Muscle layer of duodenum (tissue), 2 donors: ENCODE measurements at regions not wholly inside any gene's neighbourhood (a gene's known extent, or its start where the extent isn't known, plus 50 kb on each side); places are given as distances from the start of the nearest gene placed in this dataset.

Experiments used
- H3K27ac ChIP-seq: one replicate; pipeline ENCODE4 v1.7.0; 2013; ENCODE audit warnings: mild to moderate bottlenecking, low read length
- H3K27me3 ChIP-seq: one replicate; pipeline ENCODE4 v1.7.0; 2013; ENCODE audit warnings: low read depth, mild to moderate bottlenecking, control low read depth, low read length
- H3K36me3 ChIP-seq, 2 donors: one replicate each; pipeline ENCODE4 v1.7.0; 2013; ENCODE audit warnings: low read length in 2 of 2, control low read depth in 1 of 2, mild to moderate bottlenecking in 1 of 2; ENCODE audit not compliant: insufficient read depth in 2 of 2, control insufficient read depth in 1 of 2
- H3K4me1 ChIP-seq, 2 donors: one replicate each; pipeline ENCODE4 v1.7.0; 2013; ENCODE audit warnings: low read length in 2 of 2, mild to moderate bottlenecking in 2 of 2, control low read depth in 1 of 2, moderate library complexity in 1 of 2; ENCODE audit not compliant: insufficient read depth in 2 of 2, control insufficient read depth in 1 of 2
- H3K4me3 ChIP-seq, 2 donors: one replicate each; pipeline ENCODE4 v1.7.0; 2013; ENCODE audit warnings: low read length in 2 of 2, low read depth in 1 of 2, mild to moderate bottlenecking in 1 of 2
- H3K9me3 ChIP-seq, 2 donors: one replicate each; pipeline ENCODE4 v1.7.0; 2013; ENCODE audit warnings: low read length in 2 of 2, control low read depth in 1 of 2, mild to moderate bottlenecking in 1 of 2; ENCODE audit not compliant: control insufficient read depth in 1 of 2
- donor health status: healthy.

DNA sequence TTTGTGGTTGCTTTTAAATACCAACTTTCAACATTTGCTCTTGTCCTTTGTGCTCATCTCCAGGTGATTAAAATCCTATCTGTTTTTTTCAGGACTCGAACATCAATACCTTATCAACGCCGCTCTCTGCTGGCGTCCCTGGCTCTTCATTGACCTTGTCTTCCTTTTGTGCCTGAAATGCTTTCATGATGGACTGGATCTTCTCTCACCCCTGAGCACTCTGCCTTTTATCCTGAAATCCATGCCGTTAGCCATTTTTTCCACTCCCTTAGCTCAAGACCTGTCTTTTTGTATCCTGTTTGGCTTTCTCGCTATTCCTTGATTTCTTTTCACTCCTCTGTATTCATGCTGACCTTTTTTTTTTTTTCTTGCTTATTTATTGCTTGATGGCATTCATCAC, 549.5 kb upstream of the CPEB2 start:
- no peaks in the 10 kb centered on the region for H3K36me3 ChIP-seq
- no peak overlapping the region for H3K4me3 ChIP-seq
- H3K27me3 ChIP-seq, result no peaks in the 10 kb centered on the region
- no peak overlapping the region for H3K27ac ChIP-seq
- no peaks in the 10 kb centered on the region for H3K4me1 ChIP-seq
- no peaks in the 10 kb centered on the region for H3K9me3 ChIP-seq

DNA sequence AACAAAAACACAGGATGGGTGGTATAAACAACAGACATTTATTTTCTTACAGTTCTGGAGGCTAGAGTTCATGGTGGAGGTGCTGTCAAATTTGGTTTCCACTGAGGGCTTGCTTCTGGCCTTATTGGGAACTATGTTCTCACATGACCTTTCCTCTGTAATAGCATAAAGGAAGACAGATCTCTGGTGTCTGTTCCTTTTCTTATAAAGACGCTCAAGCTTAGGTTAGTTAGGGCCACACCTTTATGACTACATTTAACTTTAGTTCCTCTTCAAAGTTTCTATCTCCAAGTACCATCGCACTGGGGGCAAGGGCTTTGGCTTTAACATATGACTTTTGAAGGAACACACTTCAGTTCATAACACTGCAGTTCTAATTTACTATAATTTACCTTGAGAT, 543.8 kb upstream of the CPEB2 start:
- Histone ChIP-seq H3K36me3 (no peaks in the 10 kb centered on the region), H3K4me3 (no peak overlapping the region), H3K27ac (no peak overlapping the region), H3K9me3 (no peaks in the 10 kb centered on the region), H3K4me1 (no peaks in the 10 kb centered on the region), H3K27me3 (no peaks in the 10 kb centered on the region)

DNA sequence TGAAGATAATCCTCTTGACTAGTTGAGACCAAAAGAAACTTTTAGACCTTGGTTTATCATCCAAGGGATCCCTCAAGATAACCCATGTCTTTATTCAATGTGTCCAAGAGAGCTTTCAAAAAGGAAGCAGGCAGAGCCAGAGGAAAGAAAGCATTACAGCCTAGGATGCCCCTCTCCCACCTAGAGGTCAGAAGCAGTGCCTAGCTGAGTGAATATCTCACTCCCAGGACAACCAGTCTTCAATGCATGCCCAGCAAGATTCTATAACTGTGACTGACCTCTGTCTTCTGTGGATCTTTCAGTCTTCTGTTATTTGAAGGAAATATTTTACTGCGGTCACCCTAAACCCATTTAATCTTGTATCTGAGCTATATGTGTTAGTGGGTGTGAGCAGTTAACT, 537.2 kb upstream of the CPEB2 start:
- H3K9me3 ChIP-seq, result no peaks in the 10 kb centered on the region
- H3K27ac ChIP-seq, result no peak overlapping the region
- H3K36me3 ChIP-seq, result no peaks in the 10 kb centered on the region
- no peak overlapping the region for H3K4me3 ChIP-seq
- no peaks in the 10 kb centered on the region for H3K27me3 ChIP-seq
- H3K4me1 ChIP-seq, result no peaks in the 10 kb centered on the region

DNA sequence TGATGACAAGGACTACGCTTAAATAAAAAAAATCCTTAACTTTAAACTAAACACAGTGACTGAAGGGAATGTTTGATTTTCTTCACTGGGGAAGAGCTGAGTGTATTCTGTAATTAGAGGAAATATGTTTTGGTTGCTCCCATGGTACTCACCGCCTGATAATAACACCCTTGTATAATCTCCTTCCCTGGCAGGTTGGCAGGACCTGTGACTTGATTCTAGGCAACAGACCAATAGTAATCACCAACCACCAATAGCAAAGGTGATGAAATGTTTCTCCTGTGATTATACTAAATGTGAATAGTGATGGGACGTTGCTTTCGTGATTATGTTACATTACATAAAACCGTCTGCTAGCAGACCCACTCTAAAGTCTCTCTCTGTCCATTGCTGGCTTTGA, 536.8 kb upstream of the CPEB2 start:
- Histone ChIP-seq H3K36me3 (no peaks in the 10 kb centered on the region), H3K9me3 (no peaks in the 10 kb centered on the region), H3K27me3 (no peaks in the 10 kb centered on the region), H3K4me1 (no peaks in the 10 kb centered on the region), H3K27ac (no peak overlapping the region), H3K4me3 (no peak overlapping the region)

DNA sequence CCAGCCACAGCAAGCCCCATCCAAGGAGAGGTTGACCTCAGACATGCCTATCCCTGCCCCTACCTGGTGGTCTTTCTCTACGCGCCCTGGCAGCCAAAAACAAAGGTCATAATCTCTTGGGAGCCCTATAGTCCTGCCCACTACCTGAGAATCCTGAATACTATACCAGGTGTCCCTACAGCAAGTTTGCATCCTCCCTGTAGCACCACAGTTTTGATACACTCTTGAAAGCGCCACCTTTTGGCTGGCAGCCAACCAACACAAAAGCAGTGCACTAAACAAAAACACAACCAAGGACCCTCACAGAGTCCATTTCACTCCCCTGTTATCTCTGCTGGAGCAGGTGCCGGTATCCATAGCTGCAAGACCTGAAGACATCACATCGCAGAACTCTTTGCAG, 523.8 kb upstream of the CPEB2 start:
- Histone ChIP-seq H3K27me3 (no peaks in the 10 kb centered on the region), H3K27ac (no peak overlapping the region), H3K4me3 (no peak overlapping the region), H3K9me3 (no peaks in the 10 kb centered on the region), H3K36me3 (no peaks in the 10 kb centered on the region), H3K4me1 (no peaks in the 10 kb centered on the region)

DNA sequence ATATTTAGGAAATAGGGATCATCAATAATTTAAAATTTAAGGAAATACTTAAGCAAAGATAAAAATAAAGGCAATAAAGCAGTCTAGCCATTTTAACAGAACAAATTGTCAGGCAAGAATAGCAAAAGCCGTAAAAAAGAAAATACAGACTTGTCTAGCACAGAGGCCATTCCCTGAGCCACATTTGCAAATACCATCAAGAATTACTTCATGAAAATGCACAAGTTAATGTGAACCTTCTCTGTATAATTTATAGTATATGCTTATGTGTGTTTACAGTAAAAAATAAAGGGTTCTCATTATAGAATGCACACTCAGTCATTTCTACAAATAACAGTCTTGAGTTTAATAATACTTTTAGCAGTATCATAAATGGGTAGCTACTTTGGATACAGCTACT, 505.9 kb upstream of the CPEB2 start:
- Histone ChIP-seq H3K9me3 (no peaks in the 10 kb centered on the region), H3K36me3 (no peaks in the 10 kb centered on the region), H3K4me3 (no peak overlapping the region), H3K27me3 (no peaks in the 10 kb centered on the region), H3K4me1 (no peaks in the 10 kb centered on the region), H3K27ac (no peak overlapping the region)

DNA sequence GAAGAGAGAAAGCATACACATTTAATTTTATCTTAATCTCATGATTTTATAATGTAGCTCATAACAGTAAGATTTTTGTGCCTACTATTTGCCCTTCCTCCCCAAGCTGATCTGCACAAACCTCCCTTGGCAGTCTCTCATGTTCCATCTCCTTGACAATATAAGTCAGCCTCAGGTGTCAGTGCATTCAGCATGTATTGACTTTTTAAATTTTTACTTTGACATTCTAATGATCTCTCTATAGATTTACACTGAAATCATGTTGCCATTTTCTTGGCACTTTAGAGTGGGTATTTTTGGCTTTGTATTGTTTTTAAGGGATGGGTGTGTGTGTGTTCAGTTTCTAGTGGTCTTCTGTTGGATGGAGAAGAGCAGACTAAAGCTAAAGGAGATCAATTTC, 505.3 kb upstream of the CPEB2 start:
- Histone ChIP-seq H3K9me3 (no peaks in the 10 kb centered on the region), H3K27ac (no peak overlapping the region), H3K27me3 (no peaks in the 10 kb centered on the region), H3K4me3 (no peak overlapping the region), H3K4me1 (no peaks in the 10 kb centered on the region), H3K36me3 (no peaks in the 10 kb centered on the region)

DNA sequence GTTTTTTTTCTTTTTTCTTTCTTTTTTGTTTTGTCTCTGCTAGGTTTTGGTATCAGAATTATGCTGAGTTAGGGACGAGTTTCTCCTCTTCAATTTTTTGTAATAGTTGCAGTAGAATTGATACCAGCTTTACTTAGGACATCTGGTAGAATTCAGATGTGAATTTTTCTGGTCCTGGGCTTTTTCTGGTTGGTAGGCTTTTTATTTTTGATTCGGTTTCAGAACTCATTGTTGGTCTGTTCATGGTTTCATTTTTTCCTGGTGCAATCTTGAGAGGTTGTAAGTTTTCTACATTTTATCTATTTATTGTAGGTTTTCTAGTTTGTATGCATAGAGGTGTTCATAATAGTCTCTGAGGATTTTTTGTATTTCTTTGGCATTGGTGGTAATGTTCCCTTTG, 498.1 kb upstream of the CPEB2 start:
- Histone ChIP-seq H3K4me3 (no peak overlapping the region), H3K36me3 (no peaks in the 10 kb centered on the region), H3K9me3 (peaks cover 0 to 3% of the 10 kb centered on the region in 2 donors), H3K4me1 (no peaks in the 10 kb centered on the region), H3K27ac (no peak overlapping the region), H3K27me3 (no peaks in the 10 kb centered on the region)

DNA sequence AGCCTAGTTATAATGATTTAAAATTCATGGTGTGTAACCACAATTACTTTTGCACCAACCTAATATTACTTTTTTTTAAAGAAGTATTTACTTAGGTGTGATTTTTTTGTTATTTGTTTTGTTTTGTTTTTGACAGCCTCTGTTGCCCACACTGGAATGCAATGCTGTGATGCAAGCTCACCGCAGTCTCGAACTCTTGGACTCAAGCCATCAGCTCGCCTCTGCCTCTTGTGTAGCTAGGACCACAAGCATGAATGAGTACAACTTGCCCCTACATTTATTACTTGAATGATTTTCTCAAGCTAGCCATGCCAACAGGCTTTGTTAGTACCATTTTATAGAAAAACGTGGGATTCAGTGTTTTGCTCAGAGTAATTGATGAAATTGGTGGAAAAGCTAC, 488.8 kb upstream of the CPEB2 start:
- no peak overlapping the region for H3K27ac ChIP-seq
- H3K4me1 ChIP-seq, result no peaks in the 10 kb centered on the region
- H3K36me3 ChIP-seq, result no peaks in the 10 kb centered on the region
- no peaks in the 10 kb centered on the region for H3K27me3 ChIP-seq
- no peak overlapping the region for H3K4me3 ChIP-seq
- no peaks in the 10 kb centered on the region for H3K9me3 ChIP-seq

DNA sequence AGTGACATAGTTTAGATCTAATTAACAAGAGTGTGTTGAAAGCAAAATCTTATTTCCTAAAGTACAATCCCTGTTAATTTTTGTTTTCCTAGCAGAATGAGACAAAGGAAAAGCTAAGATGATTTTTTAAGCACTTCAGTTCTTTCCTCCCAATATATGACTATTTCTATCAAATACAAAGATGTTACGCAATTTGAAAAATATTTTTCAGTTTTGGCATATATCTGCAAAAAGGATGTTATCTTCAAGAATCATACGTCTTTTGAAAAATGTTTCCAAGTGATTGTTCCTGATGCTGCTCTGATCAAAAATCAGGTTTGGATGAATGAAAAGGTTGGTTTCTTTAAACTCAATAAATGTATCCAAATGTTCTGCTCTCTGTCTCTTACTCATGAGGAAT, 486.7 kb upstream of the CPEB2 start:
- no peaks in the 10 kb centered on the region for H3K4me1 ChIP-seq

DNA sequence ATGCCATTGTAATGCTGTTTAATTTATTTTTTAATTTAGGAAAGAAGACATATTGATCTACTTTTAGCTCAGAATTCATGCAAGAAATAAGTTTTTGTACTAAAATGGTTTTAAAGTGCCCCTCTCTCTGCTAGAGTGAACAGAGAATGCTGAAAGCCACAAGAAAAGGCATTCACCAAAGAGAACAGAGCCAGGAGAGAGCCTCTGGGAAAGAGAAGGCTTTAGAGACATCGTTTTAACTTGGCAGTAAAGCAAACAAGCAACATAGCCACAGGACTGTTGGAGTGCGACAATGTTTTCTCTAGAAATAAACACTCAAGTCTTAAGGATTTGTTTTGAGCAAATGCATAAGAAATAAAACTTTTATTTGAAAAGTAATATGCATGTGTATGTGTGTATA, 484.1 kb upstream of the CPEB2 start:
- no peaks in the 10 kb centered on the region for H3K4me1 ChIP-seq
- H3K9me3 ChIP-seq, result peaks cover 0 to 4% of the 10 kb centered on the region in 2 donors
- H3K27ac ChIP-seq, result no peak overlapping the region
- no peak overlapping the region for H3K4me3 ChIP-seq
- no peaks in the 10 kb centered on the region for H3K27me3 ChIP-seq
- H3K36me3 ChIP-seq, result no peaks in the 10 kb centered on the region

More for the DNA sequence above, 486.7 kb upstream of the CPEB2 start:
- H3K27ac ChIP-seq, result no peak overlapping the region
- no peaks in the 10 kb centered on the region for H3K27me3 ChIP-seq
- no peaks in the 10 kb centered on the region for H3K9me3 ChIP-seq
- no peaks in the 10 kb centered on the region for H3K36me3 ChIP-seq
- H3K4me3 ChIP-seq, result no peak overlapping the region

DNA sequence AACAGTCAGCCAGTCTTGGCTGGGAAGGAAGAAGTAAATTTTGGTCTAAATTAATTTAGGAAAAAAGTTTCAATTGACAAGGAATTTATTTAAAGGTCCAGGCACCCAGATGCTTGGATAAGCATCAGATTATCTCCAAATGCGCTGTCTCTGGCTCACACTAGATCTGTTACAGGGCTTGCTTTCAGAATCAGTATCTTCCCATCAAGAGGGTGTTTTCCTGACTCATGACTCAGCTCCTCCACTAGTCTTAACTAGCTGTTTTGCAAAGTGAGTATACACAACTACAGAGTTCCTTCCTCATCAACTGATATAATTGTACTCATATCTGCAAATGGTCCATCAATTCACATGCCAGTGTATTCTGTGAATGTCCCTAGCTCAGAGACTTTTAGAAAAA, 482.1 kb upstream of the CPEB2 start:
- Histone ChIP-seq H3K9me3 (peaks cover 0 to 4% of the 10 kb centered on the region in 2 donors), H3K4me3 (no peak overlapping the region), H3K4me1 (no peaks in the 10 kb centered on the region), H3K27ac (no peak overlapping the region), H3K27me3 (no peaks in the 10 kb centered on the region), H3K36me3 (no peaks in the 10 kb centered on the region)
